Cerebellar nuclear complex (tissue), 1 donor: ENCODE measurements at regions not wholly inside any gene's neighbourhood (a gene's known extent, or its start where the extent isn't known, plus 50 kb on each side); places are given as distances from the start of the nearest gene placed in this dataset.
"Not testable (repeated sequence)": the region's sequence is repeated elsewhere in the genome, so short reads cannot be mapped to it uniquely, and the experiment has no call there.

Experiments used
- DNase-seq, 2 experiments: peaks; one replicate each; lab custom pipeline; 2025; lab: John Stamatoyannopoulos, UW

DNA sequence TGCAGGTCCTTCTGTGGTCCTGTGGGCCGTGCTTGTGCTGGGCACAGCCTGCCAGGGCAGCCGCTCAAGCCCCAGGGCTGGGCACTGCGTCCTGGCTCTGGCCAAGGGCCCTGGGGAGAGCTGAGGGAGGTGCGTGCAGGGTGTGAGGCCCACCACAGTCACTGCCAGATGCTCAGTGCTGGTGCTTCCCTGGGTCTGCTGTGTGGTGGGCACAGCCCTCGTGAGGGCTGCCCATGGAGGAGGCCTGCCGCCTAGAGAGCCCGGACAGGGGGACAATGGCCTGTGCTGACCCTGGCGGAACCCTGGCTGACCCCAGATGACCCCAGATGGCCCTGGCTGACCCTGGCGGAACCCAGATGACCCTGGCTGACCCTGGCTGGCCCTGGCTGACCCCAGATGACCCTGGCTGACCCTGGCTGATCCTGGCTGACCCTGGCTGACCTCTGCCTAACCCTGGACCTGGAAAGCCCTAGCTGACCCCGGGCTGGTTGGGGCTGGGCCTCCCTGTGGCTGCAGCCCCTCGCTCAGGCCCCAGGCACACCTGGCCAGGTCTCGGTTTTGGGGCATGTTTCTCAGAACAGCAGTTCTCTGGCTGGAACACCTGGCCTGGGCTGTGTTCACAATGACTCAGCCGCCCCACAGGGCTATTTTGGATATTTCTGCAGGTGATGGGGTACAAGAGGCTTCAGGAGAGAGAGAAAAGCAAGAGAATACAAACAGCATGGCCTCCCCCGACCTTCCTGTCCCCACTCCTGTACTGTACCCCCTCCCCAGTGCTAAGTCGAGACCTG, 55.4 kb downstream of the TMEM121 start:
- DNase-seq: no peak

DNA sequence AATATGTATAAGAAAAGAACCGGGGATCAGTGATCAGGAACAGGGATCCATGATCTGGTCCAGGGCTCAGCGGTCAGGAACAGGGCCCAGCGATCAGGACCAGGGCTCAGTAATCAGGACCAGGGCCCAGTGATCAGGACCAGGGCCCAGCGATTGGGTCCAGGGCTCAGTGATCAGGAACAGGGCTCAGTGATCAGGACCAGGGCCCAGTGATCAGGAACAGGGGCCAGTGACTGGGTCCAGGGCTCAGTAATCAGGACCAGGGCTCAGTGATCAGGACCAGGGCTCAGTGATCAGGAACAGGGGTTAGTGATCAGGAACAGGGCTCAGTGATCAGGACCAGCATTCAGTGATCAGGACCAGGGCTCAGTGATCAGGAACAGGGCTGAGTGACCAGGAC, 56.3 kb downstream of the TMEM121 start:
- DNase-seq: no peak

DNA sequence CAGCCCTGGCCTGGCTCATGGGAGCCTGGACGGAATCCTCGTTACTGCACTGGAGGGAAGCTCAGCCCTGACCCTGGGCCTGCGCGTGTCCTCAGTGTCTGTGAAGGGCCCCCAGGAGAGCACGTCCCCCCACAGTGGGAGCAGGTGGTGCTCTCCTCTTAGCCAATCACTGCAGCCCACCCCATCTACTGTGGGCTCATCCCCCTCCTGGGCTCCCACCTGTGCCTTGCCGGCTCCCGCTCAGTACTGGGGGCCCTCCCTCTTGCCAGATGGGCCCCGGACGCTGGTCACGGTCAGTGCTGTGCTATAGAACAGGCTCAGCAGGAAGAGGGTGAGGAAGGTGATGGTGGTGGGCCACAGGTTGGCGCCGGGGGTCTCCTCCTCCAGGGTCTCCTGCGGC, 57.5 kb downstream of the TMEM121 start:
- not testable (repeated sequence) for DNase-seq

DNA sequence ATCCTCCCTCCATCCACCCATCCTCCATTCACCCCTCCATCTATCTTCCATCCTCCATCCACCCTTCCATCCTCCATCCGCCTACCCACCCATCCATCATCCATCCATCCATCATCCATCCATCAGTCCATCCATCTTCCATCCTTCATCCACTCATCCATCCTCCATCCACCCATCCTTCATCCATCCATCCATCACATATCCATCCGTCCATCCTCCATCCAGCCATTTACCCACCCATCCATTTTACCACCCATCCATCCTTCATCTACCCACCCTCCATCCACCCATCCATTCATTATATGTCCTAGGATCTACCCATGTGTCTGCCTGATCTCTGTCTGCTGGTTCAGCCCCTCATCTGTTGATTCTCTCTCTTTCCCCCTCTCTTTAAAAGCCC, 58.9 kb downstream of the TMEM121 start:
- DNase-seq: not testable (repeated sequence)

DNA sequence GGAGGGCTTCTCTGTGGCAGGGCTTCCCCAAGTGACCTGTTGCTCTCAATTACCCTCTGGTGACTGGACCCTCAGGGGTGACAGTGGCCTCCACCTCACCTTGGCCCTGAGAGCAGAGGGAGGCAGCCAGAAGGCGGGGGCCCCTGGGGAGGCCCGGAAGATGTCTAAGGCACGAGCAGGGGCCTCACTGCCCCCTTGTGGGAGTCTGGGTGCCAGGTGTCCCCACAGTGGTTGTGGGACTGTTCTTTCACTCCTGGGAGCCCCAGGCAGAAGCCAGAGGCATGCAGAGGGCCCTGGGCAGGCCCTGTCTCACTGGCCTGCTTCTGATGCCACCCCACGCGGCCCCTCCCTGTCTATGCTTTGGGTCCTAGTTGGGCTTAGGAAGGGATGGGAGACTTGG, 59.3 kb downstream of the TMEM121 start:
- DNase-seq: not testable (repeated sequence)

DNA sequence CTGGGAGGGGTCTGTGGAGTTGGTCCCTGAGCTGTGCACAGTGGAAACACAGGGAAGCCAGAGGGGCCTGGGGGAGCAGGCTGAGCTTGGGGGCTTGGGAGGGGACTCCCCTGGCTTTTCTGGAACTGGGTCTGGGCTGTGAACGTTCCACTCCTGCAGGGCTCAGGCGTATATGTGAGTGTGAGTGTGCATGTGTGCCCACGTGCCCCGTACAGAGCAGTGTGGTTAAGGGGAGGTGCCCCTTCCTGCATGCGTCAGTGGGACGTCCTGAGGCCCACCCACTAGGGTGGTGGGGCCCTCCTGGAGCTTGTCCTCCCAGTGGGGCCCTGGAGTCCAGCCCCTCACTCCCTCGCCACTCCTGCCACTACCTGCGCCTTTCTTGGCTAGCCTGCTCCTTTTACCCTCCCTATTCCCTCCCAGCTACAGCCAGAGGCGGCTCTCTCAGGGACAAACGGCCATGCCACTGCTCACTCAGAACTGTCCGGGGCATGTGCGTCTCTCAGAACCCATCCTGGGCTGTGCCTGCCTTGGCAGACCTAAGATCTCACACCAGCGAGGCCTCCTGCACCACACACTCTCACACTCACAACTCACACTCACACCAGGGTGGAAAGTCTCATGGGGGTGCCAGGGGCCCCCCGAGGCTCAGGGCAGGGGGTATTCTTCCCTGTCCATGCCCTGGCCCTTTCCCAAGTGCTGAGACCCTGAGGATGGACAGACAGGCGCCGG, 59.9 kb downstream of the TMEM121 start:
- DNase-seq: not testable (repeated sequence)

DNA sequence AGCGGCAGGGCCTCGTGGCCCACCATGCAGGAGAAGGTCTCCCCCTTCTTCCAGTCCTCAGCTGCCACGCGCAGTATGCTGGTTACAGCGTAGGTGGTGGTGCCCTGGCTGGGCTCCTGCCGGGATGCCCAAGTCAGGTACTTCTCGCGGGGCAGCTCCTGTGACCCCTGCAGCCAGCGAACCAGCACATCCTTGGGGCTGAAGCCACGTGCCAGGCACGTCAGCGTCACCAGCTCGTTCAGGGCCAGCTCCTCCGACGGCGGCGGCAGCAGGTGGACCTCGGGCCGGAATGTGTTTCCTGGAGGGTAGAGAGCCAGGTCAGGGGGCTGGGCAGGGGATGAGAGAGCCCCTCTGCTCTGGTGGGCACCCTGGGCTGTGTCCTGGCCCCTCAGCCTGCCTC, 60.7 kb downstream of the TMEM121 start:
- not testable (repeated sequence) for DNase-seq

DNA sequence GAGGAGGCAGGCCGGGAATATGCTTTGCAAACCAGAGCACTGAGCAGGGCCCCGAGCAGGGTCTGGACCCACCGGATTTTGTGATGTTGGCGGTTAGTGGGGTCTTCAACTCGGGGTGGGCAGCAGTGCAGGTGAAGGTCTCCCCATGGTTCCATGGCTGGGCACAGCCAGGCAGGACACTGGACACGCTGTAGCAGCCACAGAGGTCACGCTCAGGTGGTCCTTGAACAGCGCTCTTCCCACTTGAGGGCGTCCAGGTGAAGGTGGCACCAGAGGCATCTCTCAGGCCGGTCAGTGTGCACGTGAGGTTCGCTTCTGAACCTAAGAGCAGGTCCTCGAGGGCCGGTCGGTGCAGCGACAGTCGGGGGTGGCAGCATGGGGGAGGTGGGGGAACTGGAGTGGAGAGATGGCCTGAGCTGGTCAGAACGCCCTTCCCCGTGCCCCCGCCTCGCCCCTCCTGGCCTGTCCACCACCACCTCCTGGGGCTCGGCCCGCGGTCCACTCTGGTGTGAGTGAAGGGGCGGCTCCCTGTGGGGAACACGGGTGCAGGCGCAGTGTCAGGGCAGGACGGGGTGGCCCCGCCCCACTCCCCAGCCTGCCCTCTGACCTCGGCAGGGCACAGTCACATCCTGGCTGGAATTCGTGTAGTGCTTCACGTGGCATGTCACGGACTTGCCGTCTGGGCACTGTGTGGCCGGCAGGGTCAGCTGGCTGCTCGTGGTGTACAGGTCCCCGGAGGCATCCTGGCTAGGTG, 61.3 kb downstream of the TMEM121 start:
- not testable (repeated sequence) for DNase-seq

DNA sequence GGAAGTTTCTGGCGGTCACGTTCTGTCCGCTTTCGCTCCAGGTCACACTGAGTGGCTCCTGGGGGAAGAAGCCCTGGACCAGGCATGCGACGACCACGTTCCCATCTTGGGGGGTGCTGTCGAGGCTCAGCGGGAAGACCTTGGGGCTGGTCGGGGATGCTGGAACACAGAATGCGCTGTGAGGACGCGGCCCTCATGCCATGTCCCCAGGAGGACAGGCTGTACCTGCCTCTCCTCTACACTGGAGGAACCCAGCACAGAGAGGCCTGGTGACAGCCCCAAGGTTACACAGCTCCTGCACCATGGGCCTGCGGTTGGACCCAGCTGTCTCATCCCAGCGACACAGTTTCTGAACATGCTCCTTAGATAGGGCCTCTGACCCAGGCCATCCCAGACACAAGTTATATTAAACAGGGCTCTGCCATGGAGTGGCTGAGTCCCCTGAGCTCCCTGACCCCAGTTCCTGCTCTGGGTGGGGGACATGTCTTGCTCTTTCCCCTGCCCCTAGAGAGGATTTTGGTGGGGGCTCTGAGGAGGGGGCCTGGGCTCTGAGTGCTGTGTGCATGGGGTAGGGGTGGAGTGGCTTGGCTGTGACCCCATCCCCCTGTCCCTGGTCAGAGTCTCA, 62.0 kb downstream of the TMEM121 start:
- no peak for DNase-seq

DNA sequence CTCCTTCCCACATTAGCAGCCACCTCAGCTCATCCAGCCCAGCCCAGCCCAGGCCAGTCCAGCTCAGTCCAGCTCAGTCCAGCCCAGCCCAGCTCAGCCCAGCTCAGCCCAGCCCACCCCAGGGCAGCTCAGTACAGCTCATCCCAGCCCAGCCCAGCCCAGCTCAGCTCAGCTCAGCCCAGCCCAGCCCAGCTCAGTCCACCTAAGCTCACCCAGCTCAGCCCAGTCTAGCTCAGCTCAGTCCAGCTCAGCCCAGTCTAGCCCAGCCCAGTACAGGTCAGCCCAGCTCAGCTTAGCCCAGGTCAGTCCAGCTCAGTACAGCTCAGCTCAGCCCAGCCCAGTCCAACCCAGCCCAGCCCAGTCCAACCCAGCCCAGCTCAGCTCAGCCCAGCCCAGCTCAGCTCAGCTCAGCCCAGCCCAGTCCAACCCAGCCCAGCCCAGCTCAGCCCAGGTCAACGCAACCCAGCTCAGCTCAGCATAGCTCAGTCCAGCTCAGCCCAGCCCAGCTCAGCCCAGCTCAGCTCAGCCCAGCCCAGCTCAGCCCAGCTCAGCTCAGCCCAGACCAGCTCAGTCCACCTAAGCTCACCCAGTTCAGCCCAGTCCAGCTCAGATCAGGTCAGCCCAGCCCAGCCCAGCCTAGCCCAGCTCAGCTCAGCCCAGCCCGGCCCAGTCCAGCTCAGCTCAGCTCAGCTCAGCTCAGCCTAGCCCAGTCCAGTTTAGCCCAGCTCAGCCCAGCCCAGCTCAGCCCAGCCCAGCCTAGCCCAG, 63.0 kb downstream of the TMEM121 start:
- DNase-seq: no peak

DNA sequence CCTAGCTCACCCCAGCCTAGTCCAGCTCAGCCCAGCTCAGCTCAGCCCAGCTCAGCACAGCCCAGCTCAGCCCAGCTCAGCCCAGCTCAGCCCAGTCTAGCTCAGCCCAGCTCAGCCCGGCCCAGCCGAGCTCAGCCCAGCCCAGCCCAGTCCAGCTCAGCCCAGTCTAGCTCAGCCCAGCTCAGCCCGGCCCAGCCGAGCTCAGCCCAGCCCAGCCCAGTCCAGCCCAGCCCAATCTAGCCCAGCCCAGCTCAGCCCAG, 63.5 kb downstream of the TMEM121 start:
- not testable (repeated sequence) for DNase-seq

DNA sequence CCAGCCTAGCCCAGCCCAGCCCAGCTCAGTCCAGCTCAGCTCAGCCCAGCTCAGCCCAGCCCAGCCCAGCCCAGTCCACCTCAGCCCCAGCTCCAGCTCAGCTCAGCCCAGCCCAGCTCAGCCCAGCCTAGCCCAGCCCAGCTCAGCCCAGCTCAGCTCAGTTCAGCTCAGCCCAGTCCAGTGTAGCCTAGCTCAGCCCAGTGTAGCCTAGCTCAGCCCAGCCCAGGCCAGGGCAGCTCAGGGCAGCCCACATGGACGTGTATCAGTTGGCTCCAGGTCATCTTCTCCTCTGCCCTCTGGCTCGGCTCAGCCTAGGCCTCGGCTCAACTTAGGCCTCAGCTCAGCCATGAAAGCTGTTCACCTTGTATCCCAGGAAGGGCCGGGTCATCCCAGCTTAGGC, 64.7 kb downstream of the TMEM121 start:
- DNase-seq: no peak

DNA sequence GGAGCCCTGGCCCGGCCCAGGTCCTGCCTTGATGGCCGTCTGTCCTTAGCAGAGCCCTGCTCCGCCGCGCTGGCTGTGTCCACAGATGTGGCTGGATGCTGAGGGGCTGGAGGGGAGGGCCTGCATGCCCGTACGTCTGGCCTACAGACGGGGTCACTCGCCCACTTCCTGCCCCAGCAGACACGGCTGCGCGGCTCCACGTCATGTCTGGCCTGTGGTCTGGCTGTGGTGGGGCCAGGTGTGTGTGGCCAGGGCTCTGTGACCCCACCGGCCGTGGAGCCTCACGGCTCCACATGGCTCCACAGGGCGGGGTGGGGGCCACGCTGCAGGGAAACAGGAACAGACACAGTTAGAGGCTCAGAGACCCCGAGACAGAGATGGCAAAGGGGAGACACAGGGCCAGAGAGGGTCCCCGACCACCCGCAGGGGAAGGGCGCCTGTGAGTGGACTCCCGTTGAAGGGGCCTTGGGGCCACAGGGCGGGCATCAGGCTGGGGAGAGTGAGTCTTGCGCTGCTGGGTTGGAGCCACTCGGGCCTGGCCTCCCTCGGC, 65.5 kb downstream of the TMEM121 start:
- not testable (repeated sequence) for DNase-seq

DNA sequence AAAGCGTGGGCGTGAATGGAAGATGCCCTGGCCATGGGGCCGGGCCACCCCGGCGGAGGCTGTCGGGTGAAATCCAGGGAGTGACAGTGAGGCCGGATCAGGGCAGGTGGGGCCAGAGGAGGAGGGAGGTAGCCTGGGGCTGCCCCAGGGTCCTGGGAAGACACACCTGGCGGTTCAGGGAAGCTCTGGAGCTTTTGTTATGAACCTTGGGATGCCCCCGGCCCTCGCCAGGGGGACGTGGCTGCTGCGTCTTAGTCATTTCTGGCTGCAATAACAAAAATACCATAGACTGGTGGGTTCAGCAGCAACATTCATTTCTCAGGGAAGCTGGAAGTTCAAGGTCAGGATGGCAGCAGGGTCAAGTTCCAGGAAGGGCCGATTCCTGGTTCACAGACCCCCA, 66.3 kb downstream of the TMEM121 start:
- not testable (repeated sequence) for DNase-seq

DNA sequence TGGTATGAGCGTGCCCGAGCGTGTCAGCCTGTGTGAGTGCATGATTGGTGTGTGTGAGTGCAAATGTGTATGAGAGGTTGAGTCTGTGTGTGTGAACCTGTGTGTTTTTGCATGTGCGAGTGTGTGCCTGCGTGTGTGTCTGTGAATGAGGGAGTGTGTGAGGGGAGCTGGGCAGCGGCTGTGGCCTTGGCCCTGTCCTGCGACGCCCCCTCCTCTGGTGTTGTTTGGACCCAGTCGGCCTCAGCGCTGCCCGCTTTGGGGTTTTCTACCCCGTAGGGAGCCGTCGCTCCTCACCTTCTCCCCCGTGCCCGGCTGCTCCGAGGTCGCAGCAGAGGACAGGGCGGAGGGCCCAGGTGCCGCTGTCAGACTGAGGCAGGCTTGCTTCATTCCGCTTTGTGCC, 69.0 kb downstream of the TMEM121 start:
- DNase-seq: not testable (repeated sequence)

DNA sequence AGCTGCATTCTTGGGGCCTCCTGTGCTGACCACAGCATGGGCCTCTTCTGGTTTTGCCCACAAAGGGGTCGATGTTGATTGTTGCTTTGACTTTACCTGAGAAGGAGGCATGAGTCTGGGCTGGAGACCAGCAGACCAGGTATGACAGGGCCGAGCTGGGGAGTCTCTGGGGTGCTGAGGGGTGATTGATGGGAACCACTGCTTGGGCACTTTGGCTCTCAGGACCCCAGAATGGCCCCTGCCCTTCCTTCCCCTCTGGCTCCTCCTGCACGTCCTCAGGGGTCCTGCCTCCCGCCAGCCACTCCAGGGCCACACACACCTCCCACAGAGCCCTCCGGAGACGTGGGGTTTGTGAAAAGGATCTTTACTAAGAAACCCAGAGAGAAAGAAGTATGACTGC, 70.0 kb downstream of the TMEM121 start:
- DNase-seq: not testable (repeated sequence)

DNA sequence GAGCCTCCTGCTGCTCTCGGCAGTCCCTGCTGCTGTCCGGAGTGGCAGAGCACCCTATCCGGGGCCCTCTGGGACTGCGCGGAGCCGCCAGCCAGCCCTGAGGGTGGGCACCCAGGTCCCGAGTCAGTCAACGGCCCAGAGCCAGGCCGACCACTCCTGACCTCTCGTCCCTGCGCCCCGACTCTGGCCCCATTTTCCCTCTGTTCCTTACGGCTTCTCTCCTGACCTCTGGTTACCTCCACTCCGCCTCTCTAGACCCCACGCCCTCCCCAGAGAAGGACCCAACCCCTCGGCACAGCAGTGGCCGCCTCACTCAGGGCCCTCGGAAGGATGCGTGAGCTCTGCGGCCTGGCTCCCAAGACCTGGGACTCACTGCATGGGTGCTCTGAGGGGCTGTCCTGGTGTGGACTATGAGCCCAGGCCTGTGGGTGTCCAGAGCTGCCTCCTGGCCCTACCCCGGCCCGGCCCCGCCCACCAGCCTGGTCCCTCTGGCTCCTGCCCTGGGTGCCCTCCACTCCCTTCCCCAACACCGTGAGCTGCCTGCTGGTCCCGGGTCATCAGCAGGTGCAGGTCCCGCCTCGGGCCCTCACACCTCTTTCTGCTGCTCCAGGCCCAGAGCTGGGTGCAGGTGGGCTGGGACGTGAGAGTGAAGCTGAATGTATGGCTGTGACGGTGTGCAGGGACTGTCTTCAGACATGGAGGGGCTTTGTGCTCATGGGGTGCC, 71.8 kb downstream of the TMEM121 start:
- not testable (repeated sequence) for DNase-seq

DNA sequence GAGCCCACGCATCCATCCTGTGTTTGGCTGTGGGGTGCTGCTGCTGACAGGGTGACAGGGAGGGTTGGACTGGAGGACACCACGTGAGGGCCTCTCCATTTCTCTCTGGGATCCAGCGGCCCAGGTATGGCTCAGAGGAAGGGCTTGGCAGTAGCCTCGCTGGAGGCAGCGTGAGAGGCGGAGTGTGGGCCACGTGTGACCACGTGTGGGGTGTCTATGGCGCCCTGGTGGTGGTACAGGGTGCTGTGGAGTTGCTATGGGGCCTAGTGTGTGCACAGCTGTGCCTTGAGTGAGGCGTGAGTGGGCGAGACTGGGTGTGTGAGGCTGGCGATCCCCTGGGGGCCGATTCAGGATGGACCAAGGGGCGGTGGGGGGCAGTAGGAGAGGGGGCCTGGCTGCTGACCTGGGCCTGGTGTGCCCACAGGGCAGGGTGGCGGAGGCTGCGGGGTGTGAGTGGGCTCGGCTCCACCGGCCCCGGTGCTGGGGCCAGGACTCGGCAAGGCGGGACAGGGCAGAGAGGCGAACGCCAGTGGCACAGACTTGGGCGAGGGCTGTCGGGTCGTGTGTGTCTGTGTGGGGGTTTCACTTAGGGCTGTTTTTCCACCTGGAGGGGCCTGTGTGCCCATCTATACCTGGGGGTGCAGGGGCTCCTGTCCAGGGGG, 72.7 kb downstream of the TMEM121 start:
- DNase-seq: not testable (repeated sequence)

DNA sequence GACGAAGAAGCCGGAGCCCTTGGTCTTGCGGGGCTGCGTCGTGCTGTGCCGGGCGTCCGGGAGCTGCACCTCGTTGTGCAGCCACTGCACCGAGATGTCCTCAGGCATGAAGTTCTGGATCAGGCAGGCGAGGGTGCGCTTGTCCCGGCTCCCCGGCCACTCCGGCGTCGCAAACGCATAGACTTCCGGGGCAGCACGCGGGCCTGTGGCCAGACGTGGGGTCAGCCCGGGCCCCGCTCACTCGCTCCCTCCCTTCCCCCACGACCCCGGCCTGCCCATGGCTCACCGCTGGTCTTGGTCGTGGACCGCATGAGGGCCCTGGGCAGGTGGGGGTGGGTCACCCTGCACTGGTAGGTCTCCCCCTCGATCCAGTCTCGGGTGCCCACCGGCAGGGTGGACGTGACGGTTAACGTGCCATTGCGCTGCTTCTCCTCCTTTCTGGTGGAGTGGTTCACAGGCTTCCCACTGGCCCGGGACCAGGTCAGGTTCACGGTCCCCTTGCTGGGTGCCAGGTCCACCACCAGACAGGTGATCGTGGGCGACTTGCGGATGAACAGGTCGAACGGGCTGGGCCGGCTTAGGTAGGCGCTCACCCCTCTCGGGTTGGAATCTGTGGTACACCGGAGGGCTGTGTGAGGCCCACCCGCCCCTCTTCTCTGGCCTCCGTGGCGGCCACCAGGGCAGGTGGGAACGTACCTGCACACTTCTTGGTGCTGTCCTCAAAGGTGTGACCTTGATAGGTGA, 74.0 kb downstream of the TMEM121 start:
- not testable (repeated sequence) for DNase-seq
